CD4-positive, alpha-beta T cell treated with Interleukin-12 subunit alpha and Interleukin-12 subunit beta, for 1 hour (primary cell): ENCODE measurements at regions not wholly inside any gene's neighbourhood (a gene's known extent, or its start where the extent isn't known, plus 50 kb on each side); places are given as distances from the start of the nearest gene placed in this dataset.
"Not testable (repeated sequence)": the region's sequence is repeated elsewhere in the genome, so short reads cannot be mapped to it uniquely, and the experiment has no call there.

Source experiments
- DNase-seq: peaks from one replicate; pipeline ENCODE4 v3.0.0-alpha.2; 2020

DNA sequence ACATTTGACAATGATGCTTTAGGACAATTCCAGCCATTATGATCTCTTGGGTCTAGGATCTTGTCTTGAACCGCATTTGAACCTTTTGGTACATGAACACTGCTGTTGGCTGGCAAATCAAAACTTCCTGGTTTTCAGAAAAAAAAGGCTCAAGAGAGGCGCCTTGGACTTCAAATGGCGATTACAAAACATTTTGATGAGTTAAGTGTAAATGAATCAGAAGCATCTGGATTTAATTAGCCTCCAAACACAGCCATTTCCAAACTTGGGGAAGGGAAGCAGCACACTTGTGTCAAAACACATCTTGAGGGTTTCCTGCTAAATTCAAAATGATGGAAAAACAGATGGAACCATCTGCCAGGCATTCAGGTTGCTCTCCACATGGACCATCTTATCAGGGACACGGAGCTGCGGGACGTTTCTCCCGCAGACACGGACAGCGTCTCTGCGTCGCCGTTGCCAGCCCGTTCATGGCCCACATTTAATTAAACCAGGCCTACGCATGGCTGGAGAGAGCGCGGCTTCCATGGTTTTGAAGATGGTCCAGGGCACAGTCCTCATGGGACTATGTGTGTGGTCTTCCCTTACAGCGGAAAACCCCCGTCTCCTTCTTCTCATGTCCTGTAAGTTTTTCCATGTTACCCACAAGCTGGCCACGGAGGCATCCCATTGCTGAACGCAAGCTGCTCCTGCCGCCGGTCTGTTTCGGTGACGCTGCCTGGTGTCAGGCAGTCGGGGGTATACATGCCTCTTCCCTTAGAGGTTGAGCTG, 55.8 kb upstream of the PTCH1 start:
- DNase-seq, result no peak

DNA sequence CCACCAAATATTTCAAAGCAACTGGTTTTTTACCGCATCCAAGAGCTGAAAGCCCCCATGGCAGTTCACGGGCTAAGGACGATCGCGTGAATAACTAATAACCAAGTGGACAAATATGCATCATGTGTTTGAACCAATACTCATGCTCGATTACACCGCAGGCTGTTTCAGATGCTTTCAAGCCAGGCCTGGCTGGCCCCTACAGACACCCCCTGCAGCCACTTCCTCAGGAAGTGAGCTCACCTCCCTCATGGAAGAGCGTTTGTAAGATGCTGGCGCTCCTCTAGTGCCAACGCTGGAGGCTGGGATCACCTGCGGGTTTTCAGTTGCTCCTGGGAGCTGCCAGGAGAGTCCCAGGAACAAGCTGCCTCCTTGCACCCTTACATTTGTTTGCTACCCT, 53.9 kb upstream of the PTCH1 start:
- no peak for DNase-seq

DNA sequence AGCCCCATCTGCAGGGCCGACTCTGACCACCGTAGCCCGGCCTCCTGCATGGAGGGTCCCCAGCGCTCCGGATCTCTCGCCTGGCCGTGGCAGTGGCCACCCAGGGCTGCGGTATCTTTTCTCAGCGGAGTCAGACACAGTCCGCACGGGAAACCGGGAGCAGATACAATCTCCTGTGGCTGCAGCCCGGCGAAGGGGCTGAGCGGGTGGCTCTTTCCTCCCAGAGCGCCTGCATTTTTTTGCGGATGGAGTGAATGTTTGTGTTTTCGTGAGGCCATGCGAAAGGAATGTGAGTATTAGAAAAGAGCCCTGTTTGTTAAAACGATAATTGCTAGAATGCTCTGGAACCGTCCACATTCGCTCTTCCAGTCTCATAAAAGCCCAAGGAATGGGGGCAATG, 53.4 kb upstream of the PTCH1 start:
- no peak for DNase-seq

DNA sequence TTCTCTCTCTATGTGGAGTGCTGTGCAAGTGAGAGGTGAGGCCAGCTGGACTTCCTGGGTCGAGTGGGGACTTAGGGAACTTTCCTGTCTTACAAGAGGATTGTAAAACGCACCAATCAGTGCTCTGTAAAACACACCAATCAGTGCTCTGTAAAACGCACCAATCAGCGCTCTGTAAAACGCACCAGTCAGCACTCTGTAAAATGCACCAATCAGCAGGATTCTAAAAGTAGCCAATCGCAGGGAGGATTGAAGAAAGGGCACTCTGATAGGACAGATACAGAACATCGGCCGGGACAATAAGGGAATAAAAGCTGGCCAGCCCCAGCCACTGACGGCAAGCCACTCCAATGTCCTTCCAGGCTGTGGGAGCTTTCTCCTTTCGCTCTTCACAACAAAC, 52.0 kb upstream of the PTCH1 start:
- not testable (repeated sequence) for DNase-seq
